GM18858 (cell line): ENCODE measurements at regions not wholly inside any gene's neighbourhood (a gene's known extent, or its start where the extent isn't known, plus 50 kb on each side); places are given as distances from the start of the nearest gene placed in this dataset.
"Not testable (repeated sequence)": the region's sequence is repeated elsewhere in the genome, so short reads cannot be mapped to it uniquely, and the experiment has no call there.

ENCODE experiments used
- ATAC-seq: cut with Tn5 transposase; IDR thresholded peaks from one replicate; pipeline ENCODE4 v1.9.1; 2021; ENCODE audit not compliant: unreplicated experiment

DNA sequence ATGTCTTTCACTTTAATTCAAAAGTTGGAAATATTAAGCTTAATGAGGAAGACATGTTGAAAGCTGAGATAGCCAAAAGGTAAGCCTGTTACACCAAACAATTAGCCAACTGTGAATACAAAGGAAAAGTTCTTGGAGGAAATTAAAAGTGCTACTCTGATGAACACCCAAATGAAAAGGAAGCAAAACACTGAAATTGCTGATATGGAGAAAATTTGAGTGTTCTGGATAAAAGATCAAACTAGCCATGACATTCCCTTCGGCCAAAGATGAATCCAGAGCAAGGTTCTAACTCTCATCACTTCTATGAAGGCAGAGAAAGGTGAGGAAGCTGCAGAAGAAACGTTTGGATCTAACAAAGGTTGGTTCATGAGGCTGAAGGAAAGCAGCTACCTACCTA lies 280.8 kb upstream of the BCHE start:
- ATAC-seq: no peak

DNA sequence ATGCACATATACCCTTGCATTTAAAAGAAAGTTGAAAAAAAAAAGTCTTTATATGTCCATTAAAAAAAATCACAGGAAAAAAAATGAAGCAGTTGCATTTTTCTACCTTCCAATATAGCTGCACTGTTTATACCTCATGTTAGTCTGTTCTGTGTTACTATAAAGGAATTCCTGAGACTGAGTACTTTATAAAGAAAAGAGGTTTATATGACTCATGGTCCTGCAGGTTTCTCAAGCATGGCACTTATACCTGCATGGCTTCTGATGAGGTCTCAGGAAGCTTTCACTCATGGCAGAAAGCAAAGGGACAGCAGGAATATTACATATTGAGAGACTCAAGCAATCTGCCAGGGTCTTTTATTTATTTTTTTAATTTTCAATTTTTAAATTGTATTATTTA lies 277.2 kb upstream of the BCHE start:
- no peak for ATAC-seq

DNA sequence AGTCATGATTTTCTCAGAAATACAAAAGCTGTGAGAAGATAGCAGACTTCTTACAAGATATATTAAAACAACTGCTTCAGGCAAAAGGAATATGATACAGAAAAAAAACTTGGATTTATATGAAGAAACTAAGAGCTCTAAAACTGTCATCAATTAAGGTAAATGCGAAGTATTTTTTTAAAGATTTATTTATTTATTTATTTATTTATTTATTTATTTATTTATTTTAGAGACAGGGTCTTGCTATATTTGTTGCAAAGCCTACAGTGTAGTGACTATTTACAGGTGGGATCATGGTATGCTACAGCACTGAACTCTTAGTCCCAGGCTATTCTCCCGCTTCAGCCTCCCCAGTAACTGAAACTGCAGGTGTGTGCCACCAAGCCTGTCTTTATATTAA lies 274.3 kb upstream of the BCHE start:
- no peak for ATAC-seq

DNA sequence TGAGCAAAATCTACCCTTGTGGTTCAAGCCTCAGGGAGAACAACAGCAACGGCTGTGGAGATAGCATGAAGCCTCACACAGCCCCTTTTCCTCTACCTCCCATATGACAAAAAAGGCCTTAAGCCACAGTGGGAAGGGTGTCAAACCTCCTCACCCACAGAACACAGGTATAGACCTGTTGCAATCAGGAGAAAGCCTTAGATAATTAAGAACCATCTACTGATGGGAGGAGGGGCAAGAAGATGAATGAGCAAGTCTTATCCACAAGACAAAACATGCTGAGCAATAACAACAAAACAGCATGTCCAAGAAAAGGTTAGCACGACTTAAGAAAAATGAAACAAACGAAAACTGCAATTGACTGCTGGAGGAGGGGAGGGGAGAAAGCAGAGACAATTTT lies 272.9 kb upstream of the BCHE start:
- ATAC-seq: no peak

DNA sequence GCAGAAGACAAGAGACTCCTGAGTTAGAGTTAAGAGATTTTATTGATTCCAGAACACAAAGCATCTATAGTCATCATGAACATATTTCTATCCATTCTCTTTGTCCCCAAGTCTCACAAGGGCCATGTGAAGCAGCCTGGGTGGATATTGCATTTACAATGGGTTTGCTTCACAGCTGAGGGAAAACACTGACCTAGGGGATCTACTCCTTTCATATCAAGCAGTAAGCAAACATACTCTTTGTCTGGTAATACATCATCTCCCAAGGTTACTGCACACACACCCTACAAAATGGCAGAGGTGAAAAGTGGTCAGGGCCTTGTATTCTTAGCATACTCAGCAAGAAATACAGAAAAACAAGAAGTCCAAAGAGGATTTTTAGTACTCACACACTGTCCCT lies 267.7 kb upstream of the BCHE start:
- no peak for ATAC-seq

DNA sequence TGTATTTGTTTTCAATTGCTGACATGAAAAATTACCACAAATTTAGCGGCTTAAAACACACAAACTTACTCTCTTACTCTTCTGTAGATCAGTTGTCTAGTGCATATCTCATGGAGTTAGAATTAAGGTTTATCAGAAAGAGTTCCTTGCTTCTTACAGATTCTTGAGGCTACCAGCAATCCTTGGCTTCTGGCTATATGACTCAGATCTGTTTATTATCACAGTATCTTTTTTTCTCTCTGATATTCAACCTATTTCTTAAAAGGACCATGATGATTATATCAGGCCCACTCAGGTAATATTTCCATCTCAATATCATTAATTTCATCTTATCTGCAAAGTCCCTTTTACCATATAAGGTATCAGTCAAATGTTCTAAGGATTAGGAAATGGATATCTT lies 263.5 kb upstream of the BCHE start:
- no peak for ATAC-seq

DNA sequence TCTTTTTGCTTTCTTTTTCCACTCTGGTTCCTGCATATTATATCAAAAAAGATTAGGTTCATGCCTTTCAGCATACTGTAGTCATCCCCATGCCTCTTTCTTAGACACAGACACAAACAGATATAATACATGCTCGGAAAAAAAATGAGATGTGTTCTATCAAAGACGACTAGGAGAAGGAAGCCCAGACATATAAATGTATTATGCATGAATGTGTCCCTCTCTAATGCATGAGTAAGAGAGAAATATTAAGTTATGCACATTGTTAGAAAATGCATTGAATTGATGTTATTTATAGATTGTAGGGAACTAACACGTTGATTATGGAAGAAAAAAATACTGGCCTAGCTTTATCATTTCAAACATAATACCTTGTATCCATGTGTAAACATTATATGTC lies 252.4 kb upstream of the BCHE start:
- ATAC-seq: no peak

DNA sequence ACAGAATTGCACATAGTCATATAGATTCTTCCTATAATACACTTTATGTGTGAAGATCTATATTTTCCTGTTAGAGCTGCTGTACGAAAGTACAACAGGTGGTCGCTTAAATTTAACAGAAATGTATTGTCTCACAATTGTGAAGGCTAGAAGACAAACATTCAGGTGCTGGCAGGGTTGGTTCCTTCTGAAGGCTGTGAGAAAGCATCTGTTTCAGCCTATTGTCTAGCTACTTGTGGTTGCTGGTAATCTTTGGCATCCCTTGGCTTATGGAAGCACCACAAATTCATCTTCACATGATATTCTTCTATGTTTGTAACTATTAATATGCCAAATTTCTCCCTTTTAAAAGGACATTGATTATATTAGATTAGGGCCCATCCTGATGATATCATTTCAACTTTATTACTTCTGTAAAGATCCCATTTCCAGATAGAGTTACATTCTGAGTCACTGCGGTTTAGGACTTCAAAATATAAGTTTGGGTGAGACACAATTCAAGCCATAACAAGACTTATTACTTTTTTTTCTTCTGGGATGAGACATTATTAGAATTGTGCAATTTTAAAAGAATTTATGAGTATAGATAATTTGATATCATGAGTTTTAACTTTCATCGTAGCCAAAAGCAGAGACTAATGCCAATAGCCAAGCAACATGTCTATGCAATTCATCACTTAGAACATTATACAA lies 248.1 kb upstream of the BCHE start:
- ATAC-seq: no peak

DNA sequence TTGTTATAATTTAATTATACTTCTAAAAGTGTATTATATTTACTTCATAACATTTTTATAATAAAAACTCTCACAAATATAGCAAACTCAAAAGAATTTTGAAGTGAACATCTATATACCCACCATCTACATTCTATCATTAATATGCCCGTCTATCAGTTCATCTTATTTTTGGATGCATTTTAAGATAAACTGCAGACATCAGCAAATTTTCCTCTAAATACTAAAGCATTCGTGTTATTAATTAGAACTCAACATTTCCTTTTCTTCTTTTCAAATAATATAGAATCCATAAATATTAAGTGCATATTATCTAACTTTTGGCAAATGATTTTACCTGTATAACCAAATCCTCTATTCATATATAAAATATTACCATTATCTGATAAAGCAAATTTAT lies 242.9 kb upstream of the BCHE start:
- ATAC-seq: no peak

DNA sequence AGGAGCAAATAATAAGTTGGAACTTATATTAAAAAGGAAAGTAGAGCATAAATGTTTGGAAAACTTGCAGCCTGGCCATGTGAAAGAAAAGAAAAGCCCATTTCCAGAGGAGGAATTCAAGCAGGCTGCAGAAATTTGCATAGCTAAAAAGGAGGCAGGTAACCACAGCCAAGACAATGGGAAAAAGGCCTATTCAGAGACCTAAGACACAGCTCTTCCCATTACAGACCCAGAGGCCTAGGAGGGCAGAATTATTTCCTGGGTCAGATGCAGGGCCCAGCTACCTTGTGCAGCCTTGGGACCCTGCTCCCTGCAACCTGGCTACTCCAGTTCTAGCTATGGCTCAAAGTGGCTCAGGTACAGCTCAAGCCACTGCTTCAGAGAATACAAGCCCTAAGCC lies 234.6 kb upstream of the BCHE start:
- no peak for ATAC-seq

DNA sequence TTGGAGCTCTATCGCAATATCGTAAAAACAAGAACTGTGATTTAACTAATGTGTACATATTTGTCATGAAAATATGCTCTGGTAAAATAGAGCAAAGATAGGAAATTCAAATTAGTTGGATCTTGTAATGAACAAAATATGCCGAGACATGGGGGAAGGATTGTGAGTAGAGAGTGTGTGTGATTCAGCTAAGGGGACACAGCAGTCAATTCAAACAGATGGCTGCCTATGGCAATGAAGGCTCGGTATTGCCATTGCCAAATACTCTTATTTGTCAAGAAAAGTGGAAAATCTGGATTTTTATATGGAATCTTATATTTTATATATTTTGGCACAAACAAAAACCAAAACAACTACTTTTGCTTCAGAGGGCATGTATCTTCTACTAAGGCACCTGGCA lies 227.3 kb upstream of the BCHE start:
- no peak for ATAC-seq

DNA sequence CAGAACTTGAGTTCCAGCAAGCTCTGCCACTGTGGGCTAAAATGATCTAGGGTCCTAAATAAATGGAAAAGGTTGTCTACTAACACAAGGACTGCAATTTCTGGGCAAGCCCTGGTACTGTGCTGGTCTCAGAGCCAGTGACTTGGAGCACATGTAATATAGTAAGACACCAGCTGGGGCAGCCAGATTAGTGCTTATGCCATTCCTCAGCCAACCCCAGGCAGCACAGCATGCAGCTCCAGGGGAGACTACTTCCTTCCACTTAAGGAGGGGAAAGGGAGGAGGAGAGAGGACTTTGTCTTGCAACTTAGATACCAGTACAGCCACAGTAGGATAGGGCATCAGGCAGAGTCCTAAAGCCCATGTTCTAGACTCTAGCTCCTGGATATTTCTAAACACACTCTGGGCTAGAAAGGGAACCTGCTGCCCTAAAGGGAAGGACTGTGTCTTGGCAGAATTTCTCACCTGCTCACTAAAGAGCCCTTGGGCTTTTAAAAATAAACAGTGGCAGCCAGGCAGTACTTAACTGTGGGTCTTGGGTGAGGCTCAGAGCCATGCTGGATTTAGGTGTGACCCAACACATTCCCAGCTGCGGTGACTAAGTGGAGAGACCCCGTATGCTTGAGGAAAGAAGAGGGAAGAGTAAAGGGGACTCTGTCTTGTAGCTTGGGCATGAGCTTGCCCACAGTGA lies 223.7 kb upstream of the BCHE start:
- no peak for ATAC-seq

DNA sequence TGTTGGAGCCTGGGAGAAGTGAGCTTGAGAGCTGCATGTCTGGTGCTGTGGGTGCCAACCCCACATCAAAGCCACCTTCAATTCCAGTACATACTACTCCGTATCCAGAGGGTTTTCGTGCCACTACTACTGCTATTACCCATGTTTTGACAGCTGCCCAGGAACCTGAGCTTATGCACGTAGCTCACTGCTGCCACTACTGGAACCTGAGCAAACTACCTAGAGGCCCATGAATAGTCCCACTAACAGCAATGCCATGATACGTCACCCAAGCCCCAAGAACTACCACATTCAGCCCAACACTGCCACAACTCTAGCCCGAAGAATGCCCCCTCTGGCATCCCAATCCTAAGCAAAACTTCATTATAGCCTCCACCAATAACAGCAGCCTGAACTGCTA lies 215.2 kb upstream of the BCHE start:
- no peak for ATAC-seq

DNA sequence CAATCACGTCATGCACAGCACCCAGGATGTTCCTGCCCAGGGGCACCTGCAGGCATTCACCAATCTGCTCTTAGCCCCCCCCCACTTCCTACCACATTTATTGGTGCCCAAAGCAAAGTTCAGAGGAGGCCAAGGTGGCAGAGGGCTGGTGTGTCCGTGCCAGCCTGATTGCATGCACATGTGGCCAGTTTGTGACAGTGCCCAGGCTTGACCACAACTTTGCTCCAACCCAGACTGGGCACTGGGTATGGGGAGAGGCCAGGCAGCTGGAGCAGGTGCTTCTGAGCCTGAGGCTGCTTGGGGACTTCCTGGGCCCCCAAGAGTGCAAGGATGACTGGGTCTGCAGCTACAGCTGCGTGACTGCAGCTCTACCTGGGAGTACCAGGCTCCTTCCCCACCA lies 192.3 kb upstream of the BCHE start:
- no peak for ATAC-seq

DNA sequence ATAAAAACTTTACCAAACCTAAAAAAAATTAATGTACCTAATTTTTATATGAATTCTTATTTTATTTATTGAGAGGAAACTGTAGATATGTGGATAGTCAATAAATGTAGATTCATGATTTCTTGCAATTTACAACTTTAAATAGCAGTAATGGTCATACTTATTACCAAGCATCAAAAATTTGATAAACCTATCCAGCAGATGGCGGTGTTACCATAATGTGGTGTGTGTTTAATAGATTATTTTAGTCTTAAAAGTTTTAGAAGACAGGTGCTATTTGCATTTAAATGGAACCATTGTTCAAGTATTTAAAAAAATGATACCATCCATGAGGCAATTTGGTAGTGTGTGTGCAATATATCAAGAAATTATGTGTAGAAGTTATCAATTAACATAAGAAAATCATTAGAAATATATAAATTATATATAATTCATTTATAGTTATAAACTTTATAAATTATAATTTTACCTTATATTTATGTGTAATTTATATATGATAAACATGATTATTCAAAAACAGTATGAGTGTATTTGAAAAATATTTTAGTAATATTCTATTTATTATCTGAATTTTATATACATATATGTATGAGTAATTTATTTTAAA lies 176.0 kb upstream of the BCHE start:
- ATAC-seq: no peak

DNA sequence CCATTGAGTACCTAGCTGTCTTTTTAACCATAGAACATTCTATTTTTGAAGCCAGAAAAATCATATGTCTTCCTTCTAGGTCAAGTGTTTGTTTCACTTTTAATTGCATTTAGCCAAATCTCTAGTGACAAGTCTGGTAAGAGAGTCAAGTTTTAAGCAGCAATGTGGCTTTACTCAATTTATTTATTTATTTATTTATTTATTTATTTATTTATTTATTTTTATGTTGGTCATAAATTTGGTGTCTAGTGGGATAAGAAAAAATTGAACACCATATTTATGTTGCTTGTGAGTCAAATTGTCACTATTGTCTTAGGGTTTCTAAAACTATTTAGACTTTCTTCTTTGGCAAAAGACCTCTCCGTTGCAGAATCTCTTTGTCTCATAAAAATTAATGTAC lies 174.5 kb upstream of the BCHE start:
- ATAC-seq: no peak

DNA sequence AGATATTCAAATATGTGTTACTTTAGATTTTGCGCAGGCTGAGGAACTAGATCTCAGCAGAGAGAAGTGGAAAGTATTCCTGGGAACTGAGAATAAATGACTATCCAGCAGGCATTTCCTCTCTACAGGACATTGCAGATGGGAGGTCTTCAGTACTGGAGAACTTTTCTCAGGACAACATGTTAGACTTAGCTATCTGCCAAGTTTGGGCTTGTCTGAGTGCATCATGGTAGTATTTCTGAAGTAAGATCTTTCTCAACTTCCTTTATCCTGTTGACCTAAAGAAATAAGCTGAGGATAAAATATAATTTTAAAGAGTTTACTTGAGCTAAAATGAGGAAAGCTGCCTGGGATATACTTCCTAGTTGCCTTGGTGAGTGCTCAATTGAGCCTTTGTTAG lies 167.9 kb upstream of the BCHE start:
- no peak for ATAC-seq

DNA sequence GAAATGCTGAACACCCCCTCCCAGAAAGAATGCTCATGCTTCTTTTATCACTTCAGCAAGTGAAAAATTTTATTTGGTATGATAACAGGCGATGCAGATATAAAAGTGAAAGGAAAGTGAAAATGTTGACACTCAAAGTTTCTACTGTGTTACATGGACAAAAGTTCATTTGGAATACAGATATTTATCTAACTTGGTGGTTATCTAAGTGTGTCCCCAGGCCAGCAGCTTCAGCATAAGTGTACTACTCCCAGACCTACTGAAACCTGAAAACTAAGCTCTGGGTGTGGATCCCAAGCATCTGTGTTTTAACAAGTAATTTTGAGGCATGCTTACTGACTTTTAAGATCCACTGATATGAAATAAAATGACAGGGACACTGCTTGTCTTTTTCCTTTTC lies 157.1 kb upstream of the BCHE start:
- ATAC-seq: no peak

DNA sequence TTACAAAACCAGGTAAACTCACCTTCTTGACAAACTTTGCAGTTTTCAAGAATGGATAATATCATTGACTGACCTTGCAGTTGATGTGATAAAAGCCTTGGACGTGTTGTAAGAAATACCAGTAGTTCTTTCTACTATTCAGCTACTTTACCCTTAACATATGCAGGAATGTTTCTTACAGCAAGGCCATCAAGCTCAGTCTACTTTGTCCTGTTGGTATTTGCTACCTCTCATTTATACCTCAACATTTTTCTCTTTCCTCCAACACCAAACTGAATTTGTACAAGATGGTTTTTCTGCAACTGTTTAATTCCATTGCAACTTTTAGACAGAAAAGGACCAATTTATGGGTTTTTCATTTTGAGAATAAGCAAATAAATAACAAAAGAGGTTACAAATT lies 147.4 kb upstream of the BCHE start:
- ATAC-seq: no peak

DNA sequence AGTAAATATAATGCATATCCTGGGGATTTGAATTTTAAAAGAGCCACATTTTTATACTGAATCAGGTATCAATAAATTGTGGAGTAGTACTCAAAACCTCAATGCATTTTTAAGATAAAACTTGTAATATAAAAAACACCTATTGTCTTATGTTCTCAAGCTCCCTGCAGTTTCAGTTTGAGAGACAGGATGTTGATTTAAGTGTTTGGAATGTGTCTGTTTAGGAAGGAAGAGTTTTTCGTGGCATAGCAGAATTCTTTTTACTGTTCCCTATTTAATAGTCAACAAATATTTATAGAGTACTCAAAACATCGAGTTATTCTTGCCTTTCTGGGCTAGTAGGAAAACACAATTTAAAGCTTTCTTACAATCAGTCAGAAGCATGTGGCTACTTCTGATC lies 146.1 kb upstream of the BCHE start:
- ATAC-seq: no peak

DNA sequence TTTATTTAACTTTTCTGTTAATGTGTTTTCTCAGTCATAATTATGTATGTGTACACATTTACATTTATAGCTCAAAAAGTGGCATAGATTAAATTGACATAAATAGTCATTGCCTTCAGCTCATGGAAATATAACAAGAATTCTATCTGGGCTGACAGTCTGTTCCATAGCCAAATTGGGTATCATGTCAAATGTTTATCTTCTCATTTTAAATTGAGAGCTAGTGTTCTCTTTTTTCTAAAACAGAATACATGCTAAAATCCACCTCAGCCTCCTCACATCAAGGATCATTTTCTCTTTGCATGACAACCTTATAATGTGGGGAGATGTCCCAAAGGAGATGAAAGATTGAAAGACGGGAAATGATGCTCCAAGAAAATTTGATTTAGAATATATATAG lies 144.1 kb upstream of the BCHE start:
- no peak for ATAC-seq

DNA sequence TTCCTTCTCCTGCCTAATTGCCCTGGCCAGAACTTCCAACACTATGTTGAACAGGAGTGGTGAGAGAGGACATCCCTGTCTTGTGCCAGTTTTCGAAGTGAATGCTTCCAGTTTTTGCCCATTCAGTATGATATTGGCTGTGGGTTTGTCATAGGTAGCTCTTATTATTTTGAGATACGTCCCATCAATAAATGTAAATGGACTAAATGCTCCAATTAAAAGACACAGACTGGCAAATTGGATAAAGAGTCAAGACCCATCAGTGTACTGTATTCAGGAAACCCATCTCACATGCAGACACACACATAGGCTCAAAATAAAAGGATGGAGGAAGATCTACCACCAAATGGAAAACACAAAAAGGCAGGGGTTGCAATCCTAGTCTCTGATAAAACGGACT lies 123.6 kb upstream of the BCHE start:
- ATAC-seq: not testable (repeated sequence)

DNA sequence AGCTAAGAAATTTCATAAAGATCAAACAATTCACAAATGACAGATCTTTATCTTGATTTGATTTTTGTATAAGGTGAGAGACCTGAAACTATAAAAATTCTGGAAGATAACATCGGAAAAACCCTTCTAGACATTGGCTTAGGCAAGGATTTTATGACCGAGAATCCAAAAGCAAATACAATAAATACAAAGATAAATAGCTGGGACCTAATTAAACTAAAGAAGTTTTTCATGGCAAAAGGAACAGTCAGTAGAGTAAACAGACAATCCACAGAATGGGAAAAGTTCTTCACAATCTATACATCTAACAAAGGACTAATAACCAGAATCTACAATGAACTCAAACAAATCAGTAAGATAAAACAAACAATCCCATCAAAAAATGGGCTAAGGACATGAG lies 116.9 kb upstream of the BCHE start:
- ATAC-seq: no peak
